GM13977 (cell line): ENCODE measurements at regions not wholly inside any gene's neighbourhood (a gene's known extent, or its start where the extent isn't known, plus 50 kb on each side); places are given as distances from the start of the nearest gene placed in this dataset.

Experiments
- DNase-seq: peaks from one replicate; pipeline ENCODE4 v3.0.0; 2012; ENCODE audit warnings: low spot score
- in situ Hi-C: fragments of 300-500 bp; cut with MboI; formaldehyde crosslinking; loops from one replicate; pipeline ENCODE4 v1.12.0; 2022; ENCODE audit warnings: low sequenced_read_pairs, low pct_unique_long_range_greater_than_20kb, mixed read lengths, inconsistent platforms; ENCODE audit not compliant: unreplicated experiment
- TF ChIP-seq, protein P1 (sequence below): IDR thresholded peaks from 2 replicates; pipeline ENCODE4 v1.5.1; 2012; ENCODE audit warnings: mild to moderate bottlenecking, control low read depth; ENCODE audit not compliant: insufficient read depth; ENCODE audit errors: extremely low read depth, missing control alignments

DNA sequence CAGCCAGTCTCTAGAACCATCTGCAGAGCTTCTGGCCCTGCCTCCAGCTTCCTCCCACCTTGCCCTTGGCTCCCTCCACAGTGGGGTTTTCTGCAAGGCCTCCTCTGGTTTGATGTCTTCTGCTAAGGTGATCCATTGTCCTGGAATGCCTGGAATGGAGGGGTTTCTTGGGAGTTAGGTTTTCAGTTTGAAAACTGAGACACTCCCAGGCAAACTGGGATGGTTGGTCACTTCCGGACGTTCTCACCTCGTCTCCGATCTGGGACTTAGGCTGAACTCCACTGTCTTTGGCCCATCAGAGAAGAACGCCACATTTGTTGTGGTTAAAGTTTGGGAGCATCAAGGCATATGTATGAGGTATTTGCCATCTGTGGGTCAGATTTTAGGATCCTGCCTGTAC lies 77.4 kb upstream of the KLHL25 start:
- in situ Hi-C loops = no loop called here
- TF ChIP-seq, protein P1, sequence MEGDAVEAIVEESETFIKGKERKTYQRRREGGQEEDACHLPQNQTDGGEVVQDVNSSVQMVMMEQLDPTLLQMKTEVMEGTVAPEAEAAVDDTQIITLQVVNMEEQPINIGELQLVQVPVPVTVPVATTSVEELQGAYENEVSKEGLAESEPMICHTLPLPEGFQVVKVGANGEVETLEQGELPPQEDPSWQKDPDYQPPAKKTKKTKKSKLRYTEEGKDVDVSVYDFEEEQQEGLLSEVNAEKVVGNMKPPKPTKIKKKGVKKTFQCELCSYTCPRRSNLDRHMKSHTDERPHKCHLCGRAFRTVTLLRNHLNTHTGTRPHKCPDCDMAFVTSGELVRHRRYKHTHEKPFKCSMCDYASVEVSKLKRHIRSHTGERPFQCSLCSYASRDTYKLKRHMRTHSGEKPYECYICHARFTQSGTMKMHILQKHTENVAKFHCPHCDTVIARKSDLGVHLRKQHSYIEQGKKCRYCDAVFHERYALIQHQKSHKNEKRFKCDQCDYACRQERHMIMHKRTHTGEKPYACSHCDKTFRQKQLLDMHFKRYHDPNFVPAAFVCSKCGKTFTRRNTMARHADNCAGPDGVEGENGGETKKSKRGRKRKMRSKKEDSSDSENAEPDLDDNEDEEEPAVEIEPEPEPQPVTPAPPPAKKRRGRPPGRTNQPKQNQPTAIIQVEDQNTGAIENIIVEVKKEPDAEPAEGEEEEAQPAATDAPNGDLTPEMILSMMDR = no peak
- DNase-seq = no peak

GRCh38 chr15:85874236-85874635 lies 79.5 kb upstream of the KLHL25 start:
- DNase-seq = no peak
- in situ Hi-C loops = no loop called here
- TF ChIP-seq, protein P1 = no peak

- in situ Hi-C loops = no loop called here
- no peak for DNase-seq
- TF ChIP-seq, protein P1 = no peak
These were observed 81.0 kb upstream of the KLHL25 start for GRCh38 chr15:85875756-85876155.

DNA sequence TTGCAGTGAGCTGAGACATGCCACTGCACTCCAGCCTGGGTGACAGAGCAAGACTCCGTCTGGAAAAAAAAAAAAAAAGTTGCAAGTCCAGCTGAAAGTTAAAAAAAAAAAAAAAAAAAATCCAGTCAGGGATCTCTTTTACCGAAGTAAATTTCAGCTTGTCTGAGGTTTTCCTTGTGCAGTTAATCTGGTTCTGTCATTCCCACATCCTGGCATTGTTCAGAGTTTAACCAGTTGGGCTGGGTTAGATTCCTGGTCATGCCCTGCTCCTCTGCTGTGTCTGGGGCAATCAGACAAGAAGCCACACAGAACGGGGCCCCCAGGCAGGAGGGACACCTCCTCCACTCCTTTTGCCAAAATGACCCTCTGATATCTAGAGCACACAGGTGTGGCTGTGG lies 84.1 kb upstream of the KLHL25 start:
- TF ChIP-seq, protein P1 = no peak
- in situ Hi-C loops = no loop called here
- DNase-seq = no peak

DNA sequence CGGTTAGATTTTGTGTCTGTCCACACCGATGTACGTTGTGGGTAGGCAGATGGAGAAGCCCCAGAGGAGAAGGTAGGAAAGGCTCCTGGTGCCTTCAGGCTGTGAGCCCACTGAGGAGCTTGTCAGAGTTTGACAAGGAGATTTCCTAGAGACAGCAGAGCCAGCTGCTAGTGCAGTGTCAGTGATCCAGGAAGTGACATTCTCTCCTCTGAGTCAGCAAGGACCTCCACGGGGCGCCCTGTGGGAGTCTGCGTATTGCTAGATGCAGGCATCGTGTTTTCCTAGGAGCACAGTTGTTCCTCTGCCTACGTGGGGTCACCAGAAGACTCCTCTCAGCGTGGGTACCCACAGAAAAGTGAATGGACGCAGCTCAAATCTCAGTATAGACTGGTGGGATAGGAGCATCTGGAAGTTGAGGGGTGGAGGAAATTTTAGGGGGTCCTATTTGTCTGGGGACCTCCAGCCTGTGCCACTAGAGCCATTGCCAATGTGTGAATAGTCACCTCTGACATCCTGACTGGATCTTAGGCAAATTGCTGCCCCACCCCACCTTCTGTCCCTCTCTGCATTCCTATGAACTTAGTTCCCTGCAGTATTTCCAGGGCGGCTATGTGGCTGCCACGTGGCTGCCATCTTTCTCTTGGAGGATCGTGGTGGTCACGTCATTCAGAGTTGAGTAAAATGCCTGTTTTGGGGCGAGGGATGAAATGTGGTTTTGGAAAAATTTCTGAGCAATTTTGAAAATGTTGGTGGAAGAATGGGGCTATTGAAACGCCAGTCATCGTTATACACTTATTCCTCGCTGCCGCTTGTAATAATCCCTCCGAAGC lies 84.8 kb upstream of the KLHL25 start:
- TF ChIP-seq, protein P1 = no peak
- in situ Hi-C loops = no loop called here
- DNase-seq = no peak

DNA sequence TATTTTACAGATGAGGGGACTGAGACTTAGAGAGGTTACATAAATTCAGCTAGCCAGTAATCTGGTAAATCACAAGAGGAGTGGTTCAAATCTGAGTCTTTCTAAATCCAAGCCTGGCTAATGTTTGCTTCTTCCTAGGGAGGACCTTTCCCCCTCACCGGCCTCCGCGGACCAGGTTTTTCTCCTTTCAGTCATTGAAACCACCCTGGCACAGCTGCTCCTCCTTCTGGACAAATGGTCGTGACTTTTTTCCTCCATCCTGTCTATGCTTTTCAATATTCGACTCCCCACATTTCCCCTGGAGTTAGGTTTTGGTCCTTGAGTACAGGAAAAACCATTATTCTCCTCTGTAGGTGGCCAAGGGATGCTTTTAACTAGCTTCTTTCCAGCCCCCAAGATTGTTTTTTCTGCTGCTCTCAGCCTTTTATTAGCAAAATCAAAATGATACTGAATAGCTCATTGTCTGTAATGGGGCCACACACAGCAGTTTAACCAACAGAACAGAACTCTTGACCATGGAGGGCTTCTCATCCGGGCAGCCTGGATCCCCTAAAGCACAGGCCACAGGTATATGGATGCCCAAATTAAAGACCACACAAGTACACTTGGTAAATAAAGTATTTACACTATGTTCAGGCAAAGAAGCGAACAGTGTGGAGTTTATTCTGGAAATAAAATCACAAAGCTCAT lies 85.9 kb upstream of the KLHL25 start:
- in situ Hi-C loops = no loop called here
- no peak for DNase-seq
- TF ChIP-seq, protein P1 = no peak
